Pancreas (tissue), 10 donors: ENCODE measurements at regions not wholly inside any gene's neighbourhood (a gene's known extent, or its start where the extent isn't known, plus 50 kb on each side); places are given as distances from the start of the nearest gene placed in this dataset.
A peak's percentile ranks its signal among the peaks of the same experiment; 100 is the strongest.

Experiments used
- ATAC-seq, 4 donors: fragments of 200-7000 bp; cut with Tn5 transposase; one replicate each; pipeline versions ENCODE4 v1.8.0 to v1.9.1; 2020; ENCODE audit warnings: mild to moderate bottlenecking in 4 of 4, moderate library complexity in 4 of 4
- DNase-seq, 6 donors: peaks; one replicate each; pipeline ENCODE4 v3.0.0-alpha.2; 2020
- FAIRE-seq: peaks from 2 replicates; lab custom pipeline; 2012; peaks lifted over from hg19 to GRCh38; lab: Jason Lieb, UNC
- H3K27ac ChIP-seq, 4 donors: fragments of 200-600 bp; sonication (generic); 1 replicate in 3 of 4; 2 replicates in 1 of 4; pipeline versions ENCODE4 v1.5.0 to v1.8.0; 2020
- H3K27me3 ChIP-seq, 4 donors: fragments of 200-600 bp; one replicate each; pipeline ENCODE4 v1.8.0; 2021
- H3K36me3 ChIP-seq, 3 donors: fragments of 200-600 bp; sonication (generic) in 1 of 3; one replicate each; pipeline versions ENCODE4 v1.5.0 to v1.8.0; 2020 to 2021
- H3K4me1 ChIP-seq, 3 donors: fragments of 200-600 bp; one replicate each; pipeline ENCODE4 v1.8.0; 2021
- H3K4me3 ChIP-seq, 4 donors: fragments of 200-600 bp; sonication (generic) in 2 of 4; one replicate each; pipeline versions ENCODE4 v1.5.0 to v1.8.0; 2020 to 2021
- H3K9me3 ChIP-seq, 4 donors: fragments of 200-600 bp; one replicate each; pipeline ENCODE4 v1.8.0; 2021
- CTCF ChIP-seq, 4 donors: fragments of 200-600 bp; sonication (generic) in 3 of 4; IDR thresholded peaks; one replicate each; pipeline versions ENCODE4 v1.5.0 to v1.8.0; 2021; ENCODE audit warnings: antibody characterized with exemption in 4 of 4
- WGBS, 2 donors: extraction: QIAGEN DNeasy Blood & Tissue Kit; methylation state at CpG; one replicate each; pipeline ENCODE4 v1.1.7; 2013; 5-methylcytosine and 5-hydroxymethylcytosine counted together
- intact Hi-C, 3 donors: fragments of 100-400 bp; cut with DNase I; formaldehyde crosslinking; loops; one replicate each; pipeline versions ENCODE4 v1.11.1 to v1.14.2; 2022
- donor health status: healthy with polysubstance abuse.
- donor health status: DM: no; HTN: no; CAD: no; lungs with moderate emphysema.
- donor health status: DM: no; HTN: no; CAD: no.
- donor health status: control.
- donor health status: control.
- donor health status: Bipolar disorder and iron deficiency.
- donor health status: DM: yes; HTN: yes; CAD: no.
- donor health status: DM: no; HTN: no; CAD: no.
- donor health status: DM: no; HTN: no; CAD: no.
- donor health status: DM: yes; HTN: yes; CAD: no.

- no peak overlapping the region for H3K27ac ChIP-seq
These were observed 242.7 kb downstream of the MREG start for GRCh38 chr2:215770668-215771067.

GRCh38 chr2:215769246-215769645 is 244.1 kb downstream of the MREG start:
- FAIRE-seq (no peak), ATAC-seq (no peak), DNase-seq (no peak)
- intact Hi-C loops = no loop called here
- H3K27ac ChIP-seq = no peak overlapping the region
- H3K27me3 ChIP-seq = no peaks in the 10 kb centered on the region
- no peaks in the 10 kb centered on the region for H3K9me3 ChIP-seq
- no peak for TF ChIP-seq CTCF (IDR thresholded peaks at IDR 0.05)
- H3K4me1 ChIP-seq = no peaks in the 10 kb centered on the region
- no peak overlapping the region for H3K4me3 ChIP-seq
- no peaks in the 10 kb centered on the region for H3K36me3 ChIP-seq
- WGBS, 2 donors = 74 to 80% methylated on average over 2 of the region's 2 CpGs

More at GRCh38 chr2:215770668-215771067, 242.7 kb downstream of the MREG start:
- H3K4me3 ChIP-seq = no peak overlapping the region
- no peaks in the 10 kb centered on the region for H3K4me1 ChIP-seq
- no peaks in the 10 kb centered on the region for H3K27me3 ChIP-seq
- TF ChIP-seq CTCF (IDR thresholded peaks at IDR 0.05) = no peak
- WGBS, 2 donors = 90 to 97% methylated on average over 4 of the region's 4 CpGs
- FAIRE-seq = no peak
- H3K36me3 ChIP-seq = no peaks in the 10 kb centered on the region
- no peaks in the 10 kb centered on the region for H3K9me3 ChIP-seq
- DNase-seq = no peak
- no peak for ATAC-seq
- intact Hi-C loops = no loop called here

GRCh38 chr2:215767625-215768024 is 245.7 kb downstream of the MREG start:
- intact Hi-C loops = no loop called here
- 62 to 84% methylated on average over 1 of the region's 1 CpG for WGBS, 2 donors
- Histone ChIP-seq H3K36me3 (no peaks in the 10 kb centered on the region), H3K4me1 (no peaks in the 10 kb centered on the region), H3K9me3 (no peaks in the 10 kb centered on the region), H3K27ac (no peak overlapping the region), H3K27me3 (no peaks in the 10 kb centered on the region), H3K4me3 (no peak overlapping the region)
- TF ChIP-seq CTCF (IDR thresholded peaks at IDR 0.05) = no peak
- DNase-seq = no peak
- no peak for ATAC-seq
- no peak for FAIRE-seq

GRCh38 chr2:215765729-215766360 is 247.5 kb downstream of the MREG start:
- Histone ChIP-seq H3K36me3 (no peaks in the 10 kb centered on the region), H3K27me3 (no peaks in the 10 kb centered on the region), H3K9me3 (no peaks in the 10 kb centered on the region), H3K27ac (no peak overlapping the region), H3K4me3 (no peak overlapping the region), H3K4me1 (no peaks in the 10 kb centered on the region)
- FAIRE-seq (no peak), DNase-seq (no peak), ATAC-seq (no peak)
- intact Hi-C loops = no loop called here
- no peak for TF ChIP-seq CTCF (IDR thresholded peaks at IDR 0.05)
- WGBS, 2 donors = 63 to 71% methylated on average over 4 of the region's 4 CpGs

GRCh38 chr2:215764441-215765048 is 248.8 kb downstream of the MREG start:
- 77 to 89% methylated on average over 1 of the region's 1 CpG for WGBS, 2 donors
- intact Hi-C loops = no loop called here
- Histone ChIP-seq H3K9me3 (no peaks in the 10 kb centered on the region), H3K4me3 (no peak overlapping the region), H3K4me1 (no peaks in the 10 kb centered on the region), H3K27ac (no peak overlapping the region), H3K27me3 (no peaks in the 10 kb centered on the region), H3K36me3 (no peaks in the 10 kb centered on the region)
- ATAC-seq = peak in 1 of 4 donors; percentile 44
- no peak for FAIRE-seq
- no peak for DNase-seq
- TF ChIP-seq CTCF (IDR thresholded peaks at IDR 0.05) = no peak
